ENCODE measurements at regions not wholly inside any gene's neighbourhood (a gene's known extent, or its start where the extent isn't known, plus 50 kb on each side); places are given as distances from the start of the nearest gene placed in this dataset.

GRCh38 chr3:117534138-117534537 is 824.6 kb downstream of the TUSC7 start:
- no peak for TF ChIP-seq TOX (CRISPR knock-in tag; IDR thresholded peaks at IDR 0.05; ENCODE audit: borderline replicate concordance)
- TF ChIP-seq ZNF565 (CRISPR knock-in tag; conservative IDR thresholded peaks at IDR 0.05; ENCODE audit: low read depth), result no peak
- no peak for TF ChIP-seq ZFP30 (CRISPR knock-in tag; IDR thresholded peaks at IDR 0.05)
- TF ChIP-seq TSHZ2 (CRISPR knock-in tag; IDR thresholded peaks at IDR 0.05), result no peak
- TF ChIP-seq SNAI2 (CRISPR knock-in tag; IDR thresholded peaks at IDR 0.05), result no peak
- no peak for TF ChIP-seq OSR1 (CRISPR knock-in tag; IDR thresholded peaks at IDR 0.05)
- TF ChIP-seq ZNF70 (CRISPR knock-in tag; IDR thresholded peaks at IDR 0.05), result no peak
- no peak for TF ChIP-seq CSDC2 (CRISPR knock-in tag; IDR thresholded peaks at IDR 0.05)
- no peak for TF ChIP-seq ZC3H10 (CRISPR knock-in tag; IDR thresholded peaks at IDR 0.05)
- TF ChIP-seq, protein P1, sequence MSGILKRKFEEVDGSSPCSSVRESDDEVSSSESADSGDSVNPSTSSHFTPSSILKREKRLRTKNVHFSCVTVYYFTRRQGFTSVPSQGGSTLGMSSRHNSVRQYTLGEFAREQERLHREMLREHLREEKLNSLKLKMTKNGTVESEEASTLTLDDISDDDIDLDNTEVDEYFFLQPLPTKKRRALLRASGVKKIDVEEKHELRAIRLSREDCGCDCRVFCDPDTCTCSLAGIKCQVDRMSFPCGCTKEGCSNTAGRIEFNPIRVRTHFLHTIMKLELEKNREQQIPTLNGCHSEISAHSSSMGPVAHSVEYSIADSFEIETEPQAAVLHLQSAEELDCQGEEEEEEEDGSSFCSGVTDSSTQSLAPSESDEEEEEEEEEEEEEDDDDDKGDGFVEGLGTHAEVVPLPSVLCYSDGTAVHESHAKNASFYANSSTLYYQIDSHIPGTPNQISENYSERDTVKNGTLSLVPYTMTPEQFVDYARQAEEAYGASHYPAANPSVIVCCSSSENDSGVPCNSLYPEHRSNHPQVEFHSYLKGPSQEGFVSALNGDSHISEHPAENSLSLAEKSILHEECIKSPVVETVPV (CRISPR knock-in tag; IDR thresholded peaks at IDR 0.05), result no peak
- no peak for TF ChIP-seq ARNTL (CRISPR knock-in tag; IDR thresholded peaks at IDR 0.05; ENCODE audit: borderline replicate concordance, low read depth)
- TF ChIP-seq PPARA (CRISPR knock-in tag; IDR thresholded peaks at IDR 0.05; ENCODE audit: borderline replicate concordance), result no peak
- TF ChIP-seq CREB5 (CRISPR knock-in tag; IDR thresholded peaks at IDR 0.05; ENCODE audit: low read depth), result no peak
- no peak for TF ChIP-seq GLIS3 (CRISPR knock-in tag; IDR thresholded peaks at IDR 0.05)
- no peak for TF ChIP-seq RARB (CRISPR knock-in tag; IDR thresholded peaks at IDR 0.05)
- TF ChIP-seq, protein P2, sequence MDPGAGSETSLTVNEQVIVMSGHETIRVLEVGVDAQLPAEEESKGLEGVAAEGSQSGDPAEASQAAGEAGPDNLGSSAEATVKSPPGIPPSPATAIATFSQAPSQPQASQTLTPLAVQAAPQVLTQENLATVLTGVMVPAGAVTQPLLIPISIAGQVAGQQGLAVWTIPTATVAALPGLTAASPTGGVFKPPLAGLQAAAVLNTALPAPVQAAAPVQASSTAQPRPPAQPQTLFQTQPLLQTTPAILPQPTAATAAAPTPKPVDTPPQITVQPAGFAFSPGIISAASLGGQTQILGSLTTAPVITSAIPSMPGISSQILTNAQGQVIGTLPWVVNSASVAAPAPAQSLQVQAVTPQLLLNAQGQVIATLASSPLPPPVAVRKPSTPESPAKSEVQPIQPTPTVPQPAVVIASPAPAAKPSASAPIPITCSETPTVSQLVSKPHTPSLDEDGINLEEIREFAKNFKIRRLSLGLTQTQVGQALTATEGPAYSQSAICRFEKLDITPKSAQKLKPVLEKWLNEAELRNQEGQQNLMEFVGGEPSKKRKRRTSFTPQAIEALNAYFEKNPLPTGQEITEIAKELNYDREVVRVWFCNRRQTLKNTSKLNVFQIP (CRISPR knock-in tag; IDR thresholded peaks at IDR 0.05; ENCODE audit: borderline replicate concordance, low read depth), result no peak
- no peak for TF ChIP-seq ZFP3 (CRISPR knock-in tag; IDR thresholded peaks at IDR 0.05)
- TF ChIP-seq, protein P3, sequence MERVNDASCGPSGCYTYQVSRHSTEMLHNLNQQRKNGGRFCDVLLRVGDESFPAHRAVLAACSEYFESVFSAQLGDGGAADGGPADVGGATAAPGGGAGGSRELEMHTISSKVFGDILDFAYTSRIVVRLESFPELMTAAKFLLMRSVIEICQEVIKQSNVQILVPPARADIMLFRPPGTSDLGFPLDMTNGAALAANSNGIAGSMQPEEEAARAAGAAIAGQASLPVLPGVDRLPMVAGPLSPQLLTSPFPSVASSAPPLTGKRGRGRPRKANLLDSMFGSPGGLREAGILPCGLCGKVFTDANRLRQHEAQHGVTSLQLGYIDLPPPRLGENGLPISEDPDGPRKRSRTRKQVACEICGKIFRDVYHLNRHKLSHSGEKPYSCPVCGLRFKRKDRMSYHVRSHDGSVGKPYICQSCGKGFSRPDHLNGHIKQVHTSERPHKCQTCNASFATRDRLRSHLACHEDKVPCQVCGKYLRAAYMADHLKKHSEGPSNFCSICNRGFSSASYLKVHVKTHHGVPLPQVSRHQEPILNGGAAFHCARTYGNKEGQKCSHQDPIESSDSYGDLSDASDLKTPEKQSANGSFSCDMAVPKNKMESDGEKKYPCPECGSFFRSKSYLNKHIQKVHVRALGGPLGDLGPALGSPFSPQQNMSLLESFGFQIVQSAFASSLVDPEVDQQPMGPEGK (CRISPR knock-in tag; IDR thresholded peaks at IDR 0.05; ENCODE audit: borderline replicate concordance), result no peak
- no peak for TF ChIP-seq TCF4 (CRISPR knock-in tag; IDR thresholded peaks at IDR 0.05; ENCODE audit: borderline replicate concordance)
- no peak for ATAC-seq

DNA sequence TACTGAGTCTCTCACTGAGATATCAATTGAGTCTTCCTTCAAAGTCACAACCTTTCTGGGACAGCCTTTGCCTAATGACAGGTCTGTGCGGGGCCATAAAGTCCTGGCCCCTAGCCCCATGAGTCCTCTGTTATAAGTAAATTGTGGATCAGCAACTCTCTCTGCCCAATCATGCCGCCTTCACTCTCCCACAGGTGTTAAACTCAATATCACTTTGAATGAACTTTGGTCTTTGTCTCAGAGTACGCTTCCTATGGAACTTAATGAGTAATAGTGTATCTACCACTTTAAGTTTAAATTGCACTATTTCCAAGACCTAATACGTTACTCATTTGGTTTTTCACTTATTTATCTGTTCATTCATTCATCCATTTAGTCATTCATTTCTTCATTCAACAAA is 826.4 kb downstream of the TUSC7 start:
- TF ChIP-seq CREB5 (CRISPR knock-in tag; IDR thresholded peaks at IDR 0.05; ENCODE audit: low read depth) (no peak), SNAI2 (CRISPR knock-in tag; IDR thresholded peaks at IDR 0.05) (no peak), ISL1 (CRISPR knock-in tag; IDR thresholded peaks at IDR 0.05) (no peak), OSR1 (CRISPR knock-in tag; IDR thresholded peaks at IDR 0.05) (no peak), RARB (CRISPR knock-in tag; IDR thresholded peaks at IDR 0.05) (no peak), ZFP3 (CRISPR knock-in tag; IDR thresholded peaks at IDR 0.05) (no peak), CSDC2 (CRISPR knock-in tag; IDR thresholded peaks at IDR 0.05) (no peak), ZFP30 (CRISPR knock-in tag; IDR thresholded peaks at IDR 0.05) (no peak), ESRRG (CRISPR knock-in tag; IDR thresholded peaks at IDR 0.05) (no peak), TOX (CRISPR knock-in tag; IDR thresholded peaks at IDR 0.05; ENCODE audit: borderline replicate concordance) (no peak), ZNF565 (CRISPR knock-in tag; conservative IDR thresholded peaks at IDR 0.05; ENCODE audit: low read depth) (no peak), ZC3H10 (CRISPR knock-in tag; IDR thresholded peaks at IDR 0.05) (no peak), ZNF70 (CRISPR knock-in tag; IDR thresholded peaks at IDR 0.05) (no peak)
- TF ChIP-seq, protein P2 (CRISPR knock-in tag; IDR thresholded peaks at IDR 0.05; ENCODE audit: borderline replicate concordance, low read depth), result no peak
- TF ChIP-seq, protein P3 (CRISPR knock-in tag; IDR thresholded peaks at IDR 0.05; ENCODE audit: borderline replicate concordance), result no peak
- ATAC-seq, result no peak

All from SK-N-SH treated with all-trans-retinoic acid at 6 μM for 48 hours (cell line).